Activated CD4-positive, alpha-beta T cell treated with anti-CD3 and anti-CD28 coated beads for 1 hour (primary cell): ENCODE measurements at regions not wholly inside any gene's neighbourhood (a gene's known extent, or its start where the extent isn't known, plus 50 kb on each side); places are given as distances from the start of the nearest gene placed in this dataset.

Experiments used
- DNase-seq: peaks from one replicate; pipeline ENCODE4 v3.0.0-alpha.2; 2020

- DNase-seq, result no peak
Observed at GRCh38 chr15:99511866-99512661, 53.7 kb upstream of the MEF2A start.

- no peak for DNase-seq
Observed at GRCh38 chr15:99514306-99514705, 51.5 kb upstream of the MEF2A start.
